ENCODE measurements at regions not wholly inside any gene's neighbourhood (a gene's known extent, or its start where the extent isn't known, plus 50 kb on each side); places are given as distances from the start of the nearest gene placed in this dataset.

DNA sequence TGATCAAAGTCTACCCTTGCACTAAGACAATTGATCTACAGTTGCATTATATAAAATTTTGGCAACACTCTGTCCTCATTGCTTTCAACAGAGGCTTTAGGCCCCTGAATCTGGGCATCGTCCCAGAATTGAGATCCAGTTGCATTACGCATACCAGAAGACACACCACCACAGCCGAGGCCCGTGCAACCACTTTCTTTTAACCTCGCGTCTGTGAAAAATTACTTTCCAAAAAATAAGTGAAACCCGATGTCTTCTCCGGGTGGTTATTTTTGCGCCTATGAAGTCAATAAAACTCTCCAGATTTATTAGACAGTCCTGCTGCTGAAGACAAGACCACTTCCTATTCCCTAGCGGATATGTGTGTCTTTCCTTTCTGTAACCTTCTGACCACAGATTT lies 52.1 kb upstream of the NFIB start:
- TF ChIP-seq CTCF (IDR thresholded peaks at IDR 0.05) (no peak), EP300 (IDR thresholded peaks at IDR 0.05) (no peak), POLR2A (IDR thresholded peaks at IDR 0.05) (no peak)
